ENCODE measurements at regions not wholly inside any gene's neighbourhood (a gene's known extent, or its start where the extent isn't known, plus 50 kb on each side); places are given as distances from the start of the nearest gene placed in this dataset.

DNA sequence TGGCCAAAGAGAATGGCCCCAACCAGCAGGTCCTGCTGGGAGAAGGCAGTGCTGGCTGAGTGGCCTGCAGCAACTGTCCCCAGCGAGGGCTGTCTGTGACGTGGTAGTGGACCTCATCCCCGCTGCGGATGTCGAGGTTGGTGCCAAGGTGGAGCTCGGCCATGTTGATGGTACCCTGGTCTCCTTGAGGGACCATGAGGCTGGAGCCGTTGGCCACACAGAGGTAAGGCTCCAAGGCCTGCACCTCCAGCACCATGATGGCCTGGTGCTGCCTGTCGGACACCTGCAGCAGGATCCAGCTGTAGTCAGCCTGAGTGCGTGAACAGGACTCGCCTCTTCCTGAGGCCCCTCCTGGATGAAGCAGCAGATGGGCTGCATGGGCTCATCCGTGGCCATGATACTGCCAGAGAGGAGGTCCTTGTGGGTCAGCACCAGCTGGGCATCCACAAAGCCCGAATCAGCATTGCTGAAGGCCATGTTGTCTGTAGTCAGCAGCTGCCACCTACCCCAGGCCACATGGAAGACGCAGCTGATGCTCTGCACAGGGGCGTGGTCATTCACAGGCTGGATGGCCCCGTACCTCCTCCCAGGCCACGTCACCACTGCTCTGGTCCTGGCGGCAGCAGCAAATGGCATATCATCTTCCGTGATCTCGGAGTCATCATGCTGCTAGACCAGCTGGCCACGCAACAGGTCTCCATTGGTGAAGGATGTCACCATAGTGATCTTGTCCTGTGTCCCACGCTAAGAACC lies 167.5 kb downstream of the GOLGA6L4 start:
- Histone ChIP-seq H3K4me2 (ENCODE audit: insufficient read depth in 1 of 2, low read depth in 2 of 2, low read length in 2 of 2) (no peak overlapping the region), H4K5ac (ENCODE audit: insufficient read length, low read depth, low read length) (no peak overlapping the region), H3K9me3 (ENCODE audit: insufficient read depth in 2 of 2, low read depth in 1 of 2, low read length in 1 of 2) (peaks cover 0 to 17% of the 10 kb centered on the region in 2 experiments; a peak in 2 of 4 replicates), H3K4ac (replicated peaks; ENCODE audit: insufficient read length, low read depth, low read length) (no peak overlapping the region), H3K18ac (ENCODE audit: extremely low read depth, low read length) (no peak overlapping the region), H3K9ac (replicated peaks in 1 of 4; ENCODE audit: extremely low read depth in 1 of 4, low read depth in 3 of 4, low read length in 3 of 4) (no peak overlapping the region), H2AFZ (ENCODE audit: low read length) (no peak overlapping the region), H2BK5ac (ENCODE audit: low read depth, low read length) (no peak overlapping the region), H2BK120ac (replicated peaks; ENCODE audit: low read depth, low read length) (no peak overlapping the region), H4K20me1 (replicated peaks in 1 of 2; ENCODE audit: control insufficient read depth in 1 of 2, insufficient read depth in 2 of 2, low read length in 2 of 2) (no peaks in the 10 kb centered on the region), H3K23me2 (ENCODE audit: low read depth, low read length) (no peaks in the 10 kb centered on the region), H3K14ac (ENCODE audit: insufficient read length) (no peak overlapping the region), H3K36me3 (ENCODE audit: control insufficient read depth in 2 of 4, insufficient read depth in 4 of 4, low read length in 3 of 4) (no peaks in the 10 kb centered on the region), H3K27me3 (replicated peaks in 1 of 4; ENCODE audit: control insufficient read depth in 3 of 4, extremely low read depth in 1 of 4, insufficient read depth in 3 of 4, low read length in 3 of 4) (no peaks in the 10 kb centered on the region), H3K79me2 (ENCODE audit: control insufficient read depth in 1 of 2, insufficient read depth in 2 of 2, low read length in 2 of 2) (no peaks in the 10 kb centered on the region), H4K8ac (ENCODE audit: extremely low read depth, insufficient read depth, low read length) (no peak overlapping the region), H4K91ac (replicated peaks; ENCODE audit: insufficient read length, low read length) (no peak overlapping the region), H3K4me1 (replicated peaks in 1 of 4; ENCODE audit: control insufficient read depth in 3 of 4, insufficient read depth in 4 of 4, low read length in 3 of 4) (no peaks in the 10 kb centered on the region), H3K27ac (ENCODE audit: low read depth, low read length) (no peak overlapping the region), H3K79me1 (ENCODE audit: low read depth, low read length) (no peaks in the 10 kb centered on the region), H3K4me3 (ENCODE audit: extremely low read depth in 1 of 4, insufficient read depth in 2 of 4, low read depth in 3 of 4, low read length in 4 of 4) (no peak overlapping the region), H2AK5ac (ENCODE audit: low read depth, low read length) (no peak overlapping the region), H3K56ac (replicated peaks; ENCODE audit: insufficient read length, low read depth, low read length) (no peak overlapping the region), H2BK15ac (ENCODE audit: low read length) (no peak overlapping the region), H2BK20ac (ENCODE audit: low read length) (no peak overlapping the region), H3K23ac (ENCODE audit: insufficient read length) (no peak overlapping the region), H2BK12ac (ENCODE audit: low read depth, low read length) (no peak overlapping the region)
- ChIA-PET POLR2A (ENCODE audit: partially characterized antibody) (no interaction called here), CTCF (ENCODE audit: partially characterized antibody) (no interaction called here)
- FAIRE-seq (no peak), DNase-seq (ENCODE audit: low read depth in 1 of 2, low spot score in 2 of 2) (peak in 1 of 2 experiments; percentile 27)
- WGBS, 2 experiments (ENCODE audit: extremely low coverage in 1 of 2, insufficient coverage in 1 of 2, insufficient read length in 1 of 2, insufficient replicate concordance in 2 of 2, low coverage in 1 of 2, low lambda C conversion rate in 2 of 2, missing lambda C conversion rate in 1 of 2), result 81% methylated on average over 19 of the region's 21 CpGs; no CpG with 5 or more reads in 1 of the 2 experiments
- TF ChIP-seq CTBP2 (IDR thresholded peaks at IDR 0.05; ENCODE audit: borderline replicate concordance, insufficient read depth, insufficient read length, low read length) (no peak), MAFK (IDR thresholded peaks at IDR 0.05; ENCODE audit: low read depth, low read length) (no peak)

All from H1 (cell line).